ENCODE measurements at regions not wholly inside any gene's neighbourhood (a gene's known extent, or its start where the extent isn't known, plus 50 kb on each side); places are given as distances from the start of the nearest gene placed in this dataset.

GRCh38 chr10:118458957-118459641 is 117.0 kb upstream of the FAM204A start:
- H3K27me3 Mint-ChIP-seq (ENCODE audit: low read depth in 2 of 2), result peaks cover 16 to 58% of the 10 kb centered on the region in 2 donors
- H3K4me3 Mint-ChIP-seq, result no peak overlapping the region
- TF ChIP-seq CTCF (IDR thresholded peaks at IDR 0.05), result no peak
- H3K36me3 Mint-ChIP-seq, result no peaks in the 10 kb centered on the region
- H3K4me1 ChIP-seq (ENCODE audit: control insufficient read depth, insufficient read depth, low read length), result no peaks in the 10 kb centered on the region
- H3K27ac ChIP-seq (ENCODE audit: low read length), result no peak overlapping the region
- peaks cover 0 to 5% of the 10 kb centered on the region in 2 donors for H3K4me1 Mint-ChIP-seq
- no peaks in the 10 kb centered on the region for H3K9me3 Mint-ChIP-seq
- 69% methylated on average over 8 of the region's 10 CpGs for WGBS (ENCODE audit: insufficient coverage)
- ATAC-seq (no peak), DNase-seq (no peak)
- H3K4me3 ChIP-seq (ENCODE audit: low read length), result no peak overlapping the region
- H3K27me3 ChIP-seq (ENCODE audit: control insufficient read depth, insufficient read depth, low read length), result peaks cover 8% of the 10 kb centered on the region
- intact Hi-C loops (cut with micrococcal nuclease), result loop anchor here (1.0 kb wide), 1 partner anchor 963 kb away; no protein-coding TSS in a partner anchor
- H3K9me3 ChIP-seq (ENCODE audit: control insufficient read depth, insufficient read depth, low read length), result no peaks in the 10 kb centered on the region
- no peak overlapping the region for H3K27ac Mint-ChIP-seq
- H3K36me3 ChIP-seq (ENCODE audit: control insufficient read depth, insufficient read depth, low read length), result no peaks in the 10 kb centered on the region

GRCh38 chr10:118457824-118458428 is 115.8 kb upstream of the FAM204A start:
- Histone ChIP-seq H3K4me3 (ENCODE audit: low read length) (no peak overlapping the region), H3K9me3 (ENCODE audit: control insufficient read depth, insufficient read depth, low read length) (no peaks in the 10 kb centered on the region), H3K36me3 (ENCODE audit: control insufficient read depth, insufficient read depth, low read length) (no peaks in the 10 kb centered on the region), H3K27ac (ENCODE audit: low read length) (no peak overlapping the region), H3K27me3 (ENCODE audit: control insufficient read depth, insufficient read depth, low read length) (peaks cover 6% of the 10 kb centered on the region), H3K4me1 (ENCODE audit: control insufficient read depth, insufficient read depth, low read length) (no peaks in the 10 kb centered on the region)
- H3K27ac Mint-ChIP-seq, result no peak overlapping the region
- no peak for TF ChIP-seq CTCF (IDR thresholded peaks at IDR 0.05)
- intact Hi-C loops (cut with micrococcal nuclease), result no loop called here
- H3K36me3 Mint-ChIP-seq, result no peaks in the 10 kb centered on the region
- no peak overlapping the region for H3K4me3 Mint-ChIP-seq
- peaks cover 0 to 5% of the 10 kb centered on the region in 2 donors for H3K4me1 Mint-ChIP-seq
- H3K9me3 Mint-ChIP-seq, result no peaks in the 10 kb centered on the region
- H3K27me3 Mint-ChIP-seq (ENCODE audit: low read depth in 2 of 2), result peaks cover 15 to 47% of the 10 kb centered on the region in 2 donors
- ATAC-seq, result no peak
- no peak for DNase-seq

- Mint-ChIP-seq H3K27ac (no peak overlapping the region), H3K4me1 (peaks cover 0 to 5% of the 10 kb centered on the region in 2 donors), H3K9me3 (peaks cover 2 to 3% of the 10 kb centered on the region in 2 donors), H3K36me3 (peaks cover 7% of the 10 kb centered on the region), H3K27me3 (ENCODE audit: low read depth in 2 of 2) (peaks cover 18 to 35% of the 10 kb centered on the region in 2 donors), H3K4me3 (no peak overlapping the region)
- ATAC-seq (no peak), DNase-seq (no peak)
- intact Hi-C loops (cut with micrococcal nuclease), result no loop called here
- H3K9me3 ChIP-seq (ENCODE audit: control insufficient read depth, insufficient read depth, low read length), result no peaks in the 10 kb centered on the region
- no peak overlapping the region for H3K27ac ChIP-seq (ENCODE audit: low read length)
- H3K4me3 ChIP-seq (ENCODE audit: low read length), result no peak overlapping the region
- peaks cover 6% of the 10 kb centered on the region for H3K27me3 ChIP-seq (ENCODE audit: control insufficient read depth, insufficient read depth, low read length)
- WGBS (ENCODE audit: insufficient coverage), result 73% methylated on average over 6 of the region's 6 CpGs
- no peak for TF ChIP-seq CTCF (IDR thresholded peaks at IDR 0.05)
- H3K4me1 ChIP-seq (ENCODE audit: control insufficient read depth, insufficient read depth, low read length), result no peaks in the 10 kb centered on the region
- H3K36me3 ChIP-seq (ENCODE audit: control insufficient read depth, insufficient read depth, low read length), result no peaks in the 10 kb centered on the region
Observed at GRCh38 chr10:118455181-118455695, 113.1 kb upstream of the FAM204A start.

All from natural killer cell (primary cell).